Panc1 (cell line): ENCODE measurements at regions not wholly inside any gene's neighbourhood (a gene's known extent, or its start where the extent isn't known, plus 50 kb on each side); places are given as distances from the start of the nearest gene placed in this dataset.

Experiments
- CTCF ChIP-seq: fragments of 450-650 bp; IDR thresholded peaks from 2 replicates; pipeline ENCODE4 v1.5.1; 2017; ENCODE audit warnings: mild to moderate bottlenecking
- POLR2AphosphoS5 ChIP-seq: IDR thresholded peaks from 2 replicates; pipeline ENCODE4 v1.6.1; 2012; ENCODE audit warnings: mild to moderate bottlenecking, low read depth, low read length, moderate library complexity
- REST ChIP-seq, 2 experiments: IDR thresholded peaks; 2 replicates each; pipeline ENCODE4 v1.6.1; 2011 to 2012; ENCODE audit warnings: low read depth in 2 of 2, control low read depth in 1 of 2, low read length in 1 of 2, mild to moderate bottlenecking in 1 of 2, moderate library complexity in 1 of 2; ENCODE audit not compliant: insufficient read depth in 1 of 2
- SIN3A ChIP-seq: IDR thresholded peaks from 2 replicates; pipeline ENCODE4 v1.6.1; 2012; ENCODE audit warnings: low read depth, mild to moderate bottlenecking, low read length, moderate library complexity, borderline replicate concordance; ENCODE audit not compliant: insufficient read depth
- TCF7L2 ChIP-seq: IDR thresholded peaks from 2 replicates; pipeline ENCODE4 v1.6.1; 2011; ENCODE audit warnings: mild to moderate bottlenecking, low read depth, low read length, inconsistent platforms

GRCh38 chr10:62491597-62491996 is 117.4 kb downstream of the ZNF365 start:
- TF ChIP-seq SIN3A (no peak), CTCF (no peak), POLR2AphosphoS5 (no peak), TCF7L2 (no peak), REST (IDR thresholded peaks at IDR 0.05; ENCODE audit: insufficient read depth in 1 of 2, low read depth in 2 of 2, low read length in 1 of 2) (no peak)
